B cell (primary cell): ENCODE measurements at regions not wholly inside any gene's neighbourhood (a gene's known extent, or its start where the extent isn't known, plus 50 kb on each side); places are given as distances from the start of the nearest gene placed in this dataset.

Experiments
- ATAC-seq: fragments of 200-7000 bp; cut with Tn5 transposase; one replicate; pipeline ENCODE4 v1.10.0; 2021; ENCODE audit warnings: low read depth, mild to moderate bottlenecking, moderate number of reproducible peaks, moderate library complexity
- CTCF ChIA-PET: fragments of 350-600 bp; sonication (Branson Sonifier 250); formaldehyde crosslinking; loops from one replicate; lab custom pipeline; 2021; ENCODE audit warnings: antibody characterized with exemption, inconsistent platforms; lab: Charles Lee
- POLR2A ChIA-PET: fragments of 350-600 bp; sonication (Branson Sonifier 250); formaldehyde crosslinking; loops from one replicate; lab custom pipeline; 2021; ENCODE audit warnings: antibody characterized with exemption; lab: Charles Lee
- DNase-seq: peaks from one replicate; pipeline ENCODE4 v3.0.0; 2013
- H2AFZ ChIP-seq: 2 replicates; pipeline ENCODE4 v1.6.1; 2012; ENCODE audit warnings: mild to moderate bottlenecking, low read depth, low read length; ENCODE audit not compliant: insufficient read depth, poor library complexity, severe bottlenecking
- H3K27ac ChIP-seq, 2 donors: 1 replicate in 1 of 2; 2 replicates in 1 of 2; pipeline ENCODE4 v1.5.1; 2012 to 2013; ENCODE audit warnings: low read length in 2 of 2, mild to moderate bottlenecking in 2 of 2, moderate library complexity in 1 of 2
- H3K27me3 ChIP-seq, 4 experiments: fragments of 200-600 bp in 1 of 4; sonication (generic) in 1 of 4; replicated peaks in 1 of 4; 1 replicate in 2 of 4; 2 replicates in 2 of 4; pipeline versions ENCODE4 v1.6.1 to v1.7.0; 2013 to 2016; ENCODE audit warnings: low read length in 3 of 4, mild to moderate bottlenecking in 2 of 4, mixed read lengths in 1 of 4, moderate library complexity in 1 of 4; ENCODE audit not compliant: insufficient read depth in 4 of 4, control insufficient read depth in 3 of 4; ENCODE audit errors: control extremely low read depth in 1 of 4
- H3K36me3 ChIP-seq, 2 experiments: replicated peaks in 1 of 2; 1 replicate in 1 of 2; 2 replicates in 1 of 2; pipeline versions ENCODE4 v1.6.1 to v1.7.1; 2013; ENCODE audit warnings: low read length in 1 of 2; ENCODE audit not compliant: insufficient read depth in 2 of 2, control insufficient read depth in 1 of 2; ENCODE audit errors: control extremely low read depth in 1 of 2, extremely low read depth in 1 of 2
- H3K4me1 ChIP-seq, 2 donors: fragments of 200-600 bp in 1 of 2; sonication (generic) in 1 of 2; 1 replicate in 1 of 2; 2 replicates in 1 of 2; pipeline versions ENCODE4 v1.5.1 to v1.6.1; 2013 to 2017; ENCODE audit warnings: low read length in 2 of 2; ENCODE audit not compliant: control insufficient read depth in 2 of 2, insufficient read depth in 2 of 2
- H3K4me2 ChIP-seq: replicated peaks from 2 replicates; pipeline ENCODE3; 2012; ENCODE audit warnings: mild to moderate bottlenecking, low read depth, low read length; ENCODE audit not compliant: poor library complexity, severe bottlenecking
- H3K4me3 ChIP-seq, 5 experiments: fragments of 200-600 bp in 1 of 5; sonication (generic) in 1 of 5; 1 replicate in 3 of 5; 2 replicates in 2 of 5; pipeline versions ENCODE4 v1.5.1 to v1.7.0; 2011 to 2016; ENCODE audit warnings: low read length in 4 of 5, mild to moderate bottlenecking in 4 of 5, low read depth in 2 of 5, control low read depth in 1 of 5, moderate library complexity in 1 of 5; ENCODE audit not compliant: insufficient read depth in 1 of 5; ENCODE audit errors: control extremely low read depth in 1 of 5, extremely low read depth in 1 of 5
- H3K79me2 ChIP-seq: fragments of 200-600 bp; sonication (generic); one replicate; pipeline ENCODE4 v1.6.0; 2016; ENCODE audit warnings: low read length; ENCODE audit not compliant: control insufficient read depth, insufficient read depth
- H3K9ac ChIP-seq: fragments of 200-600 bp; sonication (generic); 2 replicates; pipeline ENCODE4 v1.6.1; 2017; ENCODE audit warnings: mild to moderate bottlenecking, low read length, moderate library complexity
- H3K9me3 ChIP-seq, 3 donors: one replicate each; pipeline versions ENCODE4 v1.6.1 to v1.7.1; 2013; ENCODE audit warnings: low read length in 2 of 3; ENCODE audit not compliant: control insufficient read depth in 2 of 3, insufficient read depth in 1 of 3; ENCODE audit errors: control extremely low read depth in 1 of 3
- H4K20me1 ChIP-seq: 2 replicates; pipeline ENCODE4 v1.6.0; 2012; ENCODE audit warnings: mild to moderate bottlenecking, low read length; ENCODE audit not compliant: insufficient read depth, control insufficient read depth, poor library complexity, severe bottlenecking
- H3K27ac Mint-ChIP-seq: one replicate; pipeline ENCODE4 v1.8.0; 2021; ENCODE audit warnings: mixed read lengths
- H3K27me3 Mint-ChIP-seq: one replicate; pipeline ENCODE4 v1.8.0; 2021; ENCODE audit warnings: mixed read lengths
- H3K4me1 Mint-ChIP-seq: one replicate; pipeline ENCODE4 v1.8.0; 2021; ENCODE audit warnings: mixed read lengths
- H3K4me3 Mint-ChIP-seq: one replicate; pipeline ENCODE4 v1.8.0; 2021; ENCODE audit warnings: mixed read lengths
- H3K9me3 Mint-ChIP-seq: one replicate; pipeline ENCODE4 v1.8.0; 2022; ENCODE audit warnings: mixed read lengths; ENCODE audit not compliant: insufficient read depth
- EZH2 ChIP-seq: IDR thresholded peaks from 2 replicates; pipeline ENCODE4 v1.6.1; 2012; ENCODE audit warnings: borderline replicate concordance, low read depth, mild to moderate bottlenecking, moderate library complexity, low read length; ENCODE audit not compliant: insufficient read depth, poor library complexity, severe bottlenecking
- WGBS: methylation state at CpG from one replicate; pipeline ENCODE4 v1.1.5; 2013; ENCODE audit warnings: missing lambda C conversion rate; ENCODE audit not compliant: insufficient coverage; 5-methylcytosine and 5-hydroxymethylcytosine counted together
- intact Hi-C: fragments of 100-400 bp; cut with micrococcal nuclease; formaldehyde crosslinking; loops from one replicate; pipeline ENCODE4 v1.10.0; 2022
- TF ChIP-seq, protein P1 (sequence below): fragments of 200-600 bp; IDR thresholded peaks from one replicate; pipeline ENCODE4 v1.8.0; 2022; ENCODE audit warnings: antibody characterized with exemption, mild to moderate bottlenecking

DNA sequence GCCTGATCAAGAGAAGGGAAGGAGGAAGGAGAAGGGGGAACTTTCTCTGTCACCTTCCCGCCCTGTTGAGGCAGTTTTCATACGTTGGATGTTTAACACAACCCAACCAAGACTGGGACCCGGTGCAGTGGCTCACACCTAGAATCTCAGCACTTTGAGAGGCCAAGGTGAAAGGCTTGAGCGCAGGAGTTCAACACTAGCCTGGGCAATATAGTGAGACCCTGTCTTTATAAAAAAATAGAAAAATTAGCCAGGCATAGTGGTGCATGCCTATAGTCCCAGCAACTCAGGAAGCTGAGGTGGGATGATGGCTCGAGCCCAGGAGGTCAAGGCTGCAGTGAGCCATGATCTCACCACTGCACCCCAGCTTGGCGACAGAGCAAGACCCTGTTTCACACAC is 59.4 kb upstream of the PEG3 start:
- Histone ChIP-seq H4K20me1 (no peaks in the 10 kb centered on the region), H3K9me3 (peaks cover 0 to 41% (median 0%) of the 10 kb centered on the region in 3 donors)
- 78% methylated on average over 2 of the region's 6 CpGs for WGBS

DNA sequence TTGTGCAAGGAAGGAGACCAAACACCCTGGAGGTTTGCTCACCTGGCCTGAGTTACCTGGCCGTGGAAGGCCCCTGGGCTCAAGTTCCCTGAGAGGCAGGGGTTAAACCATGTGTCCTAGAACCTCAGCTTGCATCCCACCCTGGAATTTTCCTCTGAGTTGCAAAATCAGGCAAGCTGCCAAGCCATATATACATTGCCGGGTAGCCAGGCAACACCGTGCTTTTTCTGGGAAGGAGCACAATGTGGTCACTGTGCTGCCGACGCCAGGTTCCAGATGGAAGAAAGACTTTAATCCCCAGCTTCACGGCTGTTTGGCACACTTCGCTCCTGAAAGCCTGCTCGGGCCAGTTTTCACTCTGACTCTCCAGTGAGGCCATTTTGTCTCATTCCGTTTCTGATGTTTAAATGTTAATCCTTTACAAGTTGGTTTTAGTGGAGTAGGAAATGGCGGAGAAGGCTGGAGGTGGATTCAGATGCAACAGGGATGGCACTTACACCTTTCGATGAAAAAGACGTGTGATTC is 60.1 kb upstream of the PEG3 start:
- Histone ChIP-seq H3K4me1 (no peaks in the 10 kb centered on the region), H3K79me2 (no peaks in the 10 kb centered on the region), H2AFZ (no peak overlapping the region), H3K27me3 (no peaks in the 10 kb centered on the region), H3K9ac (no peak overlapping the region), H3K4me3 (no peak overlapping the region), H3K36me3 (no peaks in the 10 kb centered on the region), H4K20me1 (no peaks in the 10 kb centered on the region), H3K4me2 (no peak overlapping the region), H3K27ac (no peak overlapping the region), H3K9me3 (peaks cover 0 to 42% (median 0%) of the 10 kb centered on the region in 3 donors)
- Mint-ChIP-seq H3K27ac (no peak overlapping the region), H3K27me3 (no peaks in the 10 kb centered on the region), H3K9me3 (peaks cover 9% of the 10 kb centered on the region), H3K4me3 (no peak overlapping the region), H3K4me1 (no peaks in the 10 kb centered on the region)
- POLR2A ChIA-PET: no interaction called here
- intact Hi-C loops: no loop called here
- TF ChIP-seq EZH2: no peak
- TF ChIP-seq, protein P1, sequence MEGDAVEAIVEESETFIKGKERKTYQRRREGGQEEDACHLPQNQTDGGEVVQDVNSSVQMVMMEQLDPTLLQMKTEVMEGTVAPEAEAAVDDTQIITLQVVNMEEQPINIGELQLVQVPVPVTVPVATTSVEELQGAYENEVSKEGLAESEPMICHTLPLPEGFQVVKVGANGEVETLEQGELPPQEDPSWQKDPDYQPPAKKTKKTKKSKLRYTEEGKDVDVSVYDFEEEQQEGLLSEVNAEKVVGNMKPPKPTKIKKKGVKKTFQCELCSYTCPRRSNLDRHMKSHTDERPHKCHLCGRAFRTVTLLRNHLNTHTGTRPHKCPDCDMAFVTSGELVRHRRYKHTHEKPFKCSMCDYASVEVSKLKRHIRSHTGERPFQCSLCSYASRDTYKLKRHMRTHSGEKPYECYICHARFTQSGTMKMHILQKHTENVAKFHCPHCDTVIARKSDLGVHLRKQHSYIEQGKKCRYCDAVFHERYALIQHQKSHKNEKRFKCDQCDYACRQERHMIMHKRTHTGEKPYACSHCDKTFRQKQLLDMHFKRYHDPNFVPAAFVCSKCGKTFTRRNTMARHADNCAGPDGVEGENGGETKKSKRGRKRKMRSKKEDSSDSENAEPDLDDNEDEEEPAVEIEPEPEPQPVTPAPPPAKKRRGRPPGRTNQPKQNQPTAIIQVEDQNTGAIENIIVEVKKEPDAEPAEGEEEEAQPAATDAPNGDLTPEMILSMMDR: no peak
- CTCF ChIA-PET: no interaction called here
- no peak for DNase-seq
- 92% methylated on average over 11 of the region's 12 CpGs for WGBS
- ATAC-seq: no peak

More for the DNA sequence above, 59.4 kb upstream of the PEG3 start:
- TF ChIP-seq, protein P1: no peak
- no peak for TF ChIP-seq EZH2
- H3K4me2 ChIP-seq: no peak overlapping the region
- ATAC-seq (no peak), DNase-seq (no peak)
- intact Hi-C loops: no loop called here
- H3K27me3 ChIP-seq: no peaks in the 10 kb centered on the region
- H3K27ac ChIP-seq: no peak overlapping the region
- H3K9ac ChIP-seq: no peak overlapping the region
- POLR2A ChIA-PET: no interaction called here
- no peaks in the 10 kb centered on the region for H3K27me3 Mint-ChIP-seq
- H3K4me1 ChIP-seq: no peaks in the 10 kb centered on the region
- H3K27ac Mint-ChIP-seq: no peak overlapping the region
- CTCF ChIA-PET: no interaction called here
- H3K4me1 Mint-ChIP-seq: no peaks in the 10 kb centered on the region
- H3K79me2 ChIP-seq: no peaks in the 10 kb centered on the region
- H3K9me3 Mint-ChIP-seq: peaks cover 9% of the 10 kb centered on the region
- no peaks in the 10 kb centered on the region for H3K36me3 ChIP-seq
- no peak overlapping the region for H3K4me3 Mint-ChIP-seq
- H2AFZ ChIP-seq: no peak overlapping the region
- no peak overlapping the region for H3K4me3 ChIP-seq
